PC-3 (cell line): ENCODE measurements at regions not wholly inside any gene's neighbourhood (a gene's known extent, or its start where the extent isn't known, plus 50 kb on each side); places are given as distances from the start of the nearest gene placed in this dataset.

ENCODE experiments used
- ATAC-seq: fragments of 200-7000 bp; cut with Tn5 transposase; 2 replicates; pipeline ENCODE4 v1.9.1; 2020; ENCODE audit warnings: mild to moderate bottlenecking, moderate library complexity
- BruUV-seq: library from RNA; stranded (reverse); fragments of 400-500 nt; replicated peaks from 2 replicates; lab custom pipeline; 2021; lab: Mats Ljungman, UMichigan
- CTCF ChIA-PET: fragments of 300-600 bp; sonication (Branson Sonifier 250); formaldehyde crosslinking; loops from one replicate; lab custom pipeline; 2022; ENCODE audit warnings: antibody characterized with exemption; lab: Charles Lee
- POLR2A ChIA-PET: fragments of 300-600 bp; sonication (Branson Sonifier 250); formaldehyde crosslinking; loops from one replicate; lab custom pipeline; 2022; ENCODE audit warnings: antibody characterized with exemption; ENCODE audit not compliant: unreplicated experiment; lab: Charles Lee
- DNase-seq: peaks from one replicate; pipeline ENCODE4 v3.0.0-alpha.2; 2015
- H2AFZ ChIP-seq: fragments of 300-600 bp; sonication (generic); 2 replicates; pipeline ENCODE4 v1.6.0; 2016; ENCODE audit warnings: antibody characterized with exemption, low read length
- H3F3A ChIP-seq: fragments of 300-600 bp; sonication (generic); one replicate; pipeline ENCODE4 v1.6.0; 2017; ENCODE audit warnings: antibody characterized with exemption, low read length, control low read depth, mild to moderate bottlenecking; ENCODE audit not compliant: unreplicated experiment
- H3K27ac ChIP-seq: fragments of 300-600 bp; sonication (generic); 2 replicates; pipeline ENCODE4 v1.5.1; 2016; ENCODE audit warnings: mild to moderate bottlenecking, low read length
- H3K27me3 ChIP-seq: fragments of 300-600 bp; sonication (generic); 2 replicates; pipeline ENCODE4 v1.6.1; 2016; ENCODE audit warnings: low read length, mixed read lengths
- H3K36me3 ChIP-seq: fragments of 300-600 bp; sonication (generic); 2 replicates; pipeline ENCODE4 v1.6.1; 2016; ENCODE audit warnings: low read depth, mixed run types, low read length, mixed read lengths
- H3K4me1 ChIP-seq: fragments of 300-600 bp; sonication (generic); 2 replicates; pipeline ENCODE4 v1.5.1; 2016; ENCODE audit warnings: low read length; ENCODE audit not compliant: insufficient read depth
- H3K4me2 ChIP-seq: fragments of 300-600 bp; sonication (generic); 2 replicates; pipeline ENCODE4 v1.6.0; 2016; ENCODE audit warnings: low read length
- H3K4me3 ChIP-seq: fragments of 300-600 bp; sonication (generic); 2 replicates; pipeline ENCODE4 v1.5.1; 2016; ENCODE audit warnings: mild to moderate bottlenecking, low read length, mixed read lengths
- H3K79me2 ChIP-seq: fragments of 300-600 bp; sonication (generic); 2 replicates; pipeline ENCODE4 v1.6.1; 2017; ENCODE audit warnings: low read length, mixed read lengths
- H3K9ac ChIP-seq: fragments of 300-600 bp; sonication (generic); 2 replicates; pipeline ENCODE4 v1.6.0; 2016; ENCODE audit warnings: mild to moderate bottlenecking, low read length
- H3K9me2 ChIP-seq: fragments of 300-600 bp; sonication (generic); replicated peaks from 2 replicates; pipeline ENCODE4 v1.6.1; 2016; ENCODE audit warnings: mixed run types, low read length, mixed read lengths
- H3K9me3 ChIP-seq: fragments of 300-600 bp; sonication (generic); 2 replicates; pipeline ENCODE4 v1.6.1; 2016; ENCODE audit warnings: low read length, mixed read lengths
- H4K20me1 ChIP-seq: fragments of 300-600 bp; sonication (generic); 2 replicates; pipeline ENCODE4 v1.6.1; 2016; ENCODE audit warnings: low read length, mixed read lengths
- EZH2 ChIP-seq: fragments of 300-600 bp; sonication (generic); IDR thresholded peaks from one replicate; pipeline ENCODE4 v1.6.1; 2017; ENCODE audit warnings: antibody characterized with exemption, mild to moderate bottlenecking, low read length; ENCODE audit not compliant: unreplicated experiment
- EZH2phosphoT487 ChIP-seq: fragments of 300-600 bp; sonication (generic); IDR thresholded peaks from 2 replicates; pipeline ENCODE4 v1.6.1; 2018; ENCODE audit warnings: mild to moderate bottlenecking, antibody characterized with exemption, low read length, borderline replicate concordance
- intact Hi-C: fragments of 100-400 bp; cut with micrococcal nuclease; formaldehyde crosslinking; loops from 2 replicates; pipeline ENCODE4 v1.9.0; 2023
- TF ChIP-seq, protein P1 (sequence below): fragments of 300-600 bp; sonication (generic); conservative IDR thresholded peaks from 2 replicates; pipeline ENCODE4 v1.5.1; 2017; ENCODE audit warnings: antibody characterized with exemption, low read depth, mild to moderate bottlenecking, low read length

- H4K20me1 ChIP-seq: no peaks in the 10 kb centered on the region
- H3K4me1 ChIP-seq: peaks cover 9% of the 10 kb centered on the region; the same call in 1 of the 2 replicates
- no peaks in the 10 kb centered on the region for H3K9me3 ChIP-seq
- TF ChIP-seq EZH2 (no peak), EZH2phosphoT487 (no peak)
- TF ChIP-seq, protein P1, sequence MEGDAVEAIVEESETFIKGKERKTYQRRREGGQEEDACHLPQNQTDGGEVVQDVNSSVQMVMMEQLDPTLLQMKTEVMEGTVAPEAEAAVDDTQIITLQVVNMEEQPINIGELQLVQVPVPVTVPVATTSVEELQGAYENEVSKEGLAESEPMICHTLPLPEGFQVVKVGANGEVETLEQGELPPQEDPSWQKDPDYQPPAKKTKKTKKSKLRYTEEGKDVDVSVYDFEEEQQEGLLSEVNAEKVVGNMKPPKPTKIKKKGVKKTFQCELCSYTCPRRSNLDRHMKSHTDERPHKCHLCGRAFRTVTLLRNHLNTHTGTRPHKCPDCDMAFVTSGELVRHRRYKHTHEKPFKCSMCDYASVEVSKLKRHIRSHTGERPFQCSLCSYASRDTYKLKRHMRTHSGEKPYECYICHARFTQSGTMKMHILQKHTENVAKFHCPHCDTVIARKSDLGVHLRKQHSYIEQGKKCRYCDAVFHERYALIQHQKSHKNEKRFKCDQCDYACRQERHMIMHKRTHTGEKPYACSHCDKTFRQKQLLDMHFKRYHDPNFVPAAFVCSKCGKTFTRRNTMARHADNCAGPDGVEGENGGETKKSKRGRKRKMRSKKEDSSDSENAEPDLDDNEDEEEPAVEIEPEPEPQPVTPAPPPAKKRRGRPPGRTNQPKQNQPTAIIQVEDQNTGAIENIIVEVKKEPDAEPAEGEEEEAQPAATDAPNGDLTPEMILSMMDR: no peak
- no TSS peak for BruUV-seq
- ChIA-PET POLR2A (no interaction called here), CTCF (no interaction called here)
- H3K4me2 ChIP-seq: peak overlapping the region; percentile 32
- no peaks in the 10 kb centered on the region for H3K79me2 ChIP-seq
- no peaks in the 10 kb centered on the region for H3F3A ChIP-seq
- no peak overlapping the region for H2AFZ ChIP-seq
- no peaks in the 10 kb centered on the region for H3K36me3 ChIP-seq
- no peaks in the 10 kb centered on the region for H3K27me3 ChIP-seq
- H3K9ac ChIP-seq: no peak overlapping the region
- no peak for ATAC-seq
- H3K27ac ChIP-seq: no peak overlapping the region
- DNase-seq: no peak
- H3K9me2 ChIP-seq: no peaks in the 10 kb centered on the region
- no peak overlapping the region for H3K4me3 ChIP-seq
- intact Hi-C loops: no loop called here
Measured at GRCh38 chr6:156379392-156380289, 397.5 kb upstream of the ARID1B start.

DNA sequence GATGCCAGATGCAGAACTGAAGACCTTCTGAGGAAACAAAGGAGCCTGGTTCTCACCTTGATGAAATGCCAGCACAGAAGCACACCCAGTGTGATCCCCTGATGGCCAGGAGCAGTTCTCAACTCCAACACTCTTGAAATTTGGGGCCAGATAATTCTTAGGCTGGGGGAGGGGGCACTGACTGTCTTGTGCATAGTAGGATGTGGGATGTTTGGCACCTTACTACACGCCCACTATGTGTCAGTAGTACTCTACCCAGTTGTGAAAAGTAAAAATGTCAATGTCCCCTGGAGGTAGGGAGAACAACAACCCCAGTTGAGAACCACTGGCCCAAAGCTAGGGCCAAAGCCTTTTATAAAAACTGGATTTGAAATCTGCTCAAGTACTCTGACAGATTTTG lies 398.3 kb upstream of the ARID1B start:
- no peaks in the 10 kb centered on the region for H3K27me3 ChIP-seq
- no peak for DNase-seq
- H3K9me2 ChIP-seq: no peaks in the 10 kb centered on the region
- H3F3A ChIP-seq: no peaks in the 10 kb centered on the region
- BruUV-seq: no TSS peak
- H4K20me1 ChIP-seq: no peaks in the 10 kb centered on the region
- ATAC-seq: no peak
- H3K36me3 ChIP-seq: no peaks in the 10 kb centered on the region
- no peak overlapping the region for H3K9ac ChIP-seq
- no peaks in the 10 kb centered on the region for H3K79me2 ChIP-seq
- H3K4me1 ChIP-seq: peaks cover 9% of the 10 kb centered on the region; the same call in 1 of the 2 replicates
- POLR2A ChIA-PET: no interaction called here
- H3K27ac ChIP-seq: no peak overlapping the region
- no peak for TF ChIP-seq EZH2
- TF ChIP-seq, protein P1: no peak
- TF ChIP-seq EZH2phosphoT487: no peak
- H3K4me2 ChIP-seq: no peak overlapping the region
- no peak overlapping the region for H2AFZ ChIP-seq
- CTCF ChIA-PET: no interaction called here
- H3K4me3 ChIP-seq: no peak overlapping the region
- H3K9me3 ChIP-seq: no peaks in the 10 kb centered on the region
- intact Hi-C loops: no loop called here

GRCh38 chr6:156376091-156376490 lies 401.1 kb upstream of the ARID1B start:
- POLR2A ChIA-PET: no interaction called here
- BruUV-seq: no TSS peak
- intact Hi-C loops: no loop called here

More at GRCh38 chr6:156376091-156376490, 401.1 kb upstream of the ARID1B start:
- no peak overlapping the region for H3K27ac ChIP-seq
- no peaks in the 10 kb centered on the region for H3K9me3 ChIP-seq
- H4K20me1 ChIP-seq: no peaks in the 10 kb centered on the region
- H3K9me2 ChIP-seq: no peaks in the 10 kb centered on the region
- no peaks in the 10 kb centered on the region for H3F3A ChIP-seq
- no peaks in the 10 kb centered on the region for H3K27me3 ChIP-seq
- no peak overlapping the region for H3K4me2 ChIP-seq
- H3K79me2 ChIP-seq: no peaks in the 10 kb centered on the region
- no peak overlapping the region for H3K4me3 ChIP-seq
- no peaks in the 10 kb centered on the region for H3K36me3 ChIP-seq
- peaks cover 9% of the 10 kb centered on the region; the same call in 1 of the 2 replicates for H3K4me1 ChIP-seq
- H3K9ac ChIP-seq: no peak overlapping the region
- no peak for ATAC-seq
- TF ChIP-seq, protein P1: no peak
- no peak for TF ChIP-seq EZH2phosphoT487
- TF ChIP-seq EZH2: no peak
- H2AFZ ChIP-seq: no peak overlapping the region
- DNase-seq: no peak
- CTCF ChIA-PET: no interaction called here
